A549 (cell line): ENCODE measurements at regions not wholly inside any gene's neighbourhood (a gene's known extent, or its start where the extent isn't known, plus 50 kb on each side); places are given as distances from the start of the nearest gene placed in this dataset.

ENCODE experiments used
- ATAC-seq, 2 experiments: fragments of 200-7000 bp in 1 of 2; fragments of >200 bp in 1 of 2; cut with Nextera tagmentation in 1 of 2; cut with Tn5 transposase in 1 of 2; 3 replicates each; pipeline versions ENCODE4 v1.8.0 to v1.9.1; 2018 to 2020; ENCODE audit warnings: mild to moderate bottlenecking in 1 of 2, moderate library complexity in 1 of 2
- CTCF ChIA-PET: fragments of 300-600 bp; sonication (Branson Sonifier 250); formaldehyde crosslinking; extraction: SDS; loops from one replicate; lab custom pipeline; 2021; ENCODE audit warnings: antibody characterized with exemption, inconsistent platforms; lab: Yijun Ruan, JAX
- POLR2A ChIA-PET: fragments of 350-600 bp; formaldehyde crosslinking; extraction: SDS; loops from one replicate; lab custom pipeline; 2021; ENCODE audit warnings: antibody characterized with exemption, inconsistent platforms; lab: Yijun Ruan, JAX
- DNase-seq, 2 experiments: peaks; one replicate each; pipeline versions ENCODE4 v3.0.0 to v3.0.0-alpha.2; 2011 to 2016; ENCODE audit warnings: low read depth in 1 of 2, low spot score in 1 of 2
- FAIRE-seq: peaks from 2 replicates; lab custom pipeline; 2011; peaks lifted over from hg19 to GRCh38; lab: Jason Lieb, UNC
- H3K27ac ChIP-seq, 2 experiments: fragments of >200 bp; sonication (Bioruptor Twin); formaldehyde crosslinking; 3 replicates each; pipeline ENCODE4 v1.5.1; 2016 to 2017
- H3K4me1 ChIP-seq: fragments of >200 bp; sonication (Bioruptor Twin); formaldehyde crosslinking; 3 replicates; pipeline ENCODE4 v1.6.1; 2016
- H3K4me2 ChIP-seq: fragments of >200 bp; sonication (Bioruptor Twin); formaldehyde crosslinking; 3 replicates; pipeline ENCODE4 v1.6.1; 2016
- H3K4me3 ChIP-seq: fragments of >200 bp; sonication (Bioruptor Twin); formaldehyde crosslinking; 3 replicates; pipeline ENCODE4 v1.5.1; 2016
- H3K9me3 ChIP-seq: fragments of >200 bp; sonication (Bioruptor Twin); formaldehyde crosslinking; 3 replicates; pipeline ENCODE4 v1.6.1; 2016
- BHLHE40 ChIP-seq: IDR thresholded peaks from 2 replicates; pipeline ENCODE4 v1.6.1; 2012; ENCODE audit warnings: low read depth, low read length, inconsistent platforms
- CHD2 ChIP-seq: fragments of 150-350 bp; IDR thresholded peaks from 2 replicates; pipeline ENCODE4 v1.6.1; 2014; ENCODE audit warnings: low read length; ENCODE audit not compliant: partially characterized antibody
- EHF ChIP-seq: fragments of 250-450 bp; sonication (Bioruptor Pico); IDR thresholded peaks from 2 replicates; pipeline ENCODE4 v1.5.0; 2020; ENCODE audit warnings: mild to moderate bottlenecking
- EHMT2 ChIP-seq: fragments of 200-600 bp; sonication (generic); IDR thresholded peaks from 2 replicates; pipeline ENCODE4 v1.6.1; 2016; ENCODE audit warnings: antibody characterized with exemption, low read depth, mild to moderate bottlenecking, moderate library complexity
- FOSB ChIP-seq: fragments of 250-450 bp; sonication (Bioruptor Pico); IDR thresholded peaks from 2 replicates; pipeline ENCODE4 v1.5.0; 2020; ENCODE audit warnings: mild to moderate bottlenecking, moderate library complexity
- FOXS1 ChIP-seq: fragments of 250-450 bp; sonication (Bioruptor Pico); IDR thresholded peaks from 2 replicates; pipeline ENCODE4 v1.5.0; 2020; ENCODE audit warnings: mild to moderate bottlenecking, moderate library complexity
- HDAC2 ChIP-seq: fragments of 200-600 bp; sonication (generic); IDR thresholded peaks from 2 replicates; pipeline ENCODE4 v1.6.1; 2016
- HES2 ChIP-seq: fragments of >200 bp; sonication (Bioruptor Twin); formaldehyde crosslinking; IDR thresholded peaks from 2 replicates; pipeline ENCODE4 v1.6.1; 2016
- HEYL ChIP-seq: fragments of 250-450 bp; sonication (Bioruptor Pico); IDR thresholded peaks from 2 replicates; pipeline ENCODE4 v1.8.0; 2021; ENCODE audit warnings: mild to moderate bottlenecking, moderate library complexity
- HOXA7 ChIP-seq: fragments of 250-450 bp; sonication (Bioruptor Pico); IDR thresholded peaks from 2 replicates; pipeline ENCODE4 v1.5.0; 2020; ENCODE audit warnings: mild to moderate bottlenecking, moderate library complexity
- HOXB13 ChIP-seq: fragments of 250-450 bp; sonication (Bioruptor Pico); IDR thresholded peaks from 2 replicates; pipeline ENCODE4 v1.5.0; 2020; ENCODE audit warnings: low read depth, mild to moderate bottlenecking, moderate library complexity
- JUN ChIP-seq, 2 experiments: fragments of >200 bp; sonication (Bioruptor Twin); formaldehyde crosslinking; IDR thresholded peaks; 2 replicates in 1 of 2; 3 replicates in 1 of 2; pipeline ENCODE4 v1.6.1; 2016 to 2017
- JUNB ChIP-seq: fragments of >200 bp; sonication (Bioruptor Twin); formaldehyde crosslinking; IDR thresholded peaks from 2 replicates; pipeline ENCODE4 v1.6.1; 2016
- MAFK ChIP-seq: fragments of 450-650 bp; IDR thresholded peaks from 2 replicates; pipeline ENCODE4 v1.6.1; 2014; ENCODE audit not compliant: partially characterized antibody
- MAX ChIP-seq: IDR thresholded peaks from 2 replicates; pipeline ENCODE4 v1.6.1; 2012
- MAZ ChIP-seq: fragments of 150-350 bp; IDR thresholded peaks from 2 replicates; pipeline ENCODE4 v1.6.1; 2014; ENCODE audit warnings: antibody characterized with exemption, low read depth, low read length, borderline replicate concordance
- MYC ChIP-seq: IDR thresholded peaks from 2 replicates; pipeline ENCODE4 v1.6.1; 2012; ENCODE audit warnings: mild to moderate bottlenecking, inconsistent platforms, low read length, improper control_type of control experiment, borderline replicate concordance
- NFE2L2 ChIP-seq: fragments of 150-350 bp; conservative IDR thresholded peaks from 2 replicates; pipeline ENCODE4 v1.6.1; 2014; ENCODE audit warnings: low read length
- NPAS2 ChIP-seq: fragments of 250-450 bp; sonication (Bioruptor Pico); IDR thresholded peaks from 2 replicates; pipeline ENCODE4 v1.8.0; 2022; ENCODE audit warnings: mild to moderate bottlenecking, moderate library complexity, borderline replicate concordance
- PHF8 ChIP-seq: fragments of 200-600 bp; sonication (generic); IDR thresholded peaks from 2 replicates; pipeline ENCODE4 v1.6.1; 2016; ENCODE audit warnings: low read depth, mild to moderate bottlenecking, antibody characterized with exemption, moderate library complexity, borderline replicate concordance
- RARB ChIP-seq: fragments of 250-450 bp; sonication (Bioruptor Pico); IDR thresholded peaks from 2 replicates; pipeline ENCODE4 v1.8.0; 2021; ENCODE audit warnings: mild to moderate bottlenecking, moderate library complexity
- RCOR1 ChIP-seq: fragments of 150-350 bp; IDR thresholded peaks from 2 replicates; pipeline ENCODE4 v1.6.1; 2014; ENCODE audit warnings: antibody characterized with exemption, low read length, low read depth
- REST ChIP-seq: fragments of 200-600 bp; sonication (generic); IDR thresholded peaks from 2 replicates; pipeline ENCODE4 v1.6.1; 2016; ENCODE audit warnings: antibody characterized with exemption, mild to moderate bottlenecking, moderate library complexity
- SMC3 ChIP-seq: fragments of >200 bp; sonication (Bioruptor Twin); formaldehyde crosslinking; IDR thresholded peaks from 3 replicates; pipeline ENCODE4 v1.6.1; 2018; ENCODE audit warnings: inconsistent platforms
- ZC3H11A ChIP-seq: fragments of 450-650 bp; IDR thresholded peaks from 2 replicates; pipeline ENCODE4 v1.6.1; 2014; ENCODE audit warnings: antibody characterized with exemption, mild to moderate bottlenecking
- ZFP36 ChIP-seq: fragments of 450-650 bp; IDR thresholded peaks from 2 replicates; pipeline ENCODE4 v1.6.1; 2014; ENCODE audit warnings: borderline replicate concordance; ENCODE audit not compliant: partially characterized antibody
- WGBS: methylation state at CpG from one replicate; pipeline ENCODE4 v1.1.6; 2017; ENCODE audit errors: missing lambda C conversion rate; 5-methylcytosine and 5-hydroxymethylcytosine counted together
- TF ChIP-seq, protein P1 (sequence below): IDR thresholded peaks from 2 replicates; pipeline ENCODE4 v1.6.1; 2012; ENCODE audit warnings: low read depth, borderline replicate concordance
- TF ChIP-seq, protein P2 (sequence below): IDR thresholded peaks from 2 replicates; pipeline ENCODE4 v1.6.1; 2012

DNA sequence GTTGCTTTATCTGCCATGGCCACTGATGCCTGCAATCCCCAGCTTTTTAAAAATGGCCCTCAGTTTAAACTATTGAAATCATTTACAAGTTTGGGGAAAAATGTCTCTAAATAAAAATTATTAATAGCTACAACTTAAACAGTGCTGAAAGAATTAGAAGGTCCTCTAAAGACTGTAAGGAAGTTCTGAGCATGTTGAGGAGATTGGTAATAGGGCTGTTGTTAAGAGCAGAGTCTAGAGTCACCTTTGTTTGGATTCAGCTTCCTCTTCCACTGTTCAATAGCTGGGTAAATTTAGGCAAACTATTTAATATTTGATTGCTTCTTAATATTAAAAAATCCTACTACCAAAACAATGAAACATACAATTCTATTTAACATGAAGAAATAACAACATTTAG is 1127.1 kb upstream of the DDX18 start:
- TF ChIP-seq EHMT2: no peak
- TF ChIP-seq NFE2L2: no peak
- TF ChIP-seq ZC3H11A: no peak
- TF ChIP-seq FOXS1 (CRISPR knock-in tag): no peak
- TF ChIP-seq BHLHE40: no peak
- no peak for TF ChIP-seq HEYL
- TF ChIP-seq HDAC2: no peak
- no peak for TF ChIP-seq FOSB (CRISPR knock-in tag)
- TF ChIP-seq CHD2: no peak
- TF ChIP-seq NPAS2 (CRISPR knock-in tag): no peak
- no peak for TF ChIP-seq MAX
- TF ChIP-seq, protein P1, sequence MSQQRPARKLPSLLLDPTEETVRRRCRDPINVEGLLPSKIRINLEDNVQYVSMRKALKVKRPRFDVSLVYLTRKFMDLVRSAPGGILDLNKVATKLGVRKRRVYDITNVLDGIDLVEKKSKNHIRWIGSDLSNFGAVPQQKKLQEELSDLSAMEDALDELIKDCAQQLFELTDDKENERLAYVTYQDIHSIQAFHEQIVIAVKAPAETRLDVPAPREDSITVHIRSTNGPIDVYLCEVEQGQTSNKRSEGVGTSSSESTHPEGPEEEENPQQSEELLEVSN: no peak
- no peak for TF ChIP-seq JUN (IDR thresholded peaks at IDR 0.05)
- TF ChIP-seq REST: no peak
- TF ChIP-seq MYC: no peak
- TF ChIP-seq PHF8: no peak
- TF ChIP-seq HOXA7 (CRISPR knock-in tag): no peak
- TF ChIP-seq RCOR1: no peak
- TF ChIP-seq HOXB13: no peak
- TF ChIP-seq MAFK: no peak

DNA sequence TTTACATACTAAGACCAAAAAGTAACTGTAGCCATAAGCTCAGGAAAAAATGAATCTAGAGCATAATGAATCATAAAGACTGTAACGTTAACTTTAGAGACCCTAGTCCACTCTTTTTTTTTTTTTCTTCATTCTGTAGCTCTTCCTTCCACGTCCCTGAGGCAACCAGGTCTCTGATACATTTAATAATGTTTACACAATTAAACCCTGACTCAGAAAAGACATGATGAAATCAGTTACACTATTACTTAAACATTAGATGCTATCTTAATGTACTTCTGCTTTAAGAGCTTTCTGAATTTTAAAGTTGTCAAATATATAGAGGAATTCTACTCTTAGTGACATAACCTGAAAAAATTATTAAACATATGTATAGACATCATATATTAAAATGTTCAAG is 1121.5 kb upstream of the DDX18 start:
- H3K4me1 ChIP-seq: no peaks in the 10 kb centered on the region
- FAIRE-seq: no peak
- no peak for ATAC-seq
- no peak overlapping the region for H3K4me3 ChIP-seq
- no peak for DNase-seq
- no peaks in the 10 kb centered on the region for H3K9me3 ChIP-seq
- 0% methylated on average over 2 of the region's 2 CpGs for WGBS
- no peak overlapping the region for H3K4me2 ChIP-seq
- POLR2A ChIA-PET: no interaction called here
- CTCF ChIA-PET: no interaction called here
- no peak overlapping the region for H3K27ac ChIP-seq
- TF ChIP-seq HES2 (no peak), EHF (CRISPR knock-in tag) (no peak), RARB (CRISPR knock-in tag) (no peak), MAZ (no peak), SMC3 (no peak), NFE2L2 (no peak), JUNB (no peak), HEYL (no peak), RCOR1 (no peak), ZFP36 (no peak), REST (no peak)
- TF ChIP-seq, protein P2, sequence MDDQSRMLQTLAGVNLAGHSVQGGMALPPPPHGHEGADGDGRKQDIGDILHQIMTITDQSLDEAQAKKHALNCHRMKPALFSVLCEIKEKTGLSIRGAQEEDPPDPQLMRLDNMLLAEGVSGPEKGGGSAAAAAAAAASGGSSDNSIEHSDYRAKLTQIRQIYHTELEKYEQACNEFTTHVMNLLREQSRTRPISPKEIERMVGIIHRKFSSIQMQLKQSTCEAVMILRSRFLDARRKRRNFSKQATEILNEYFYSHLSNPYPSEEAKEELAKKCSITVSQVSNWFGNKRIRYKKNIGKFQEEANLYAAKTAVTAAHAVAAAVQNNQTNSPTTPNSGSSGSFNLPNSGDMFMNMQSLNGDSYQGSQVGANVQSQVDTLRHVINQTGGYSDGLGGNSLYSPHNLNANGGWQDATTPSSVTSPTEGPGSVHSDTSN: no peak
- TF ChIP-seq, protein P1: no peak

More for the DNA sequence above, 1127.1 kb upstream of the DDX18 start:
- POLR2A ChIA-PET: no interaction called here
- Histone ChIP-seq H3K27ac (no peak overlapping the region), H3K4me1 (no peaks in the 10 kb centered on the region), H3K4me3 (no peak overlapping the region), H3K9me3 (no peaks in the 10 kb centered on the region; the same call in 2 of the 3 replicates), H3K4me2 (no peak overlapping the region)
- CTCF ChIA-PET: no interaction called here
- no peak for DNase-seq
- no peak for FAIRE-seq
- no peak for ATAC-seq
